Endothelial cell of umbilical vein (primary cell): ENCODE measurements at regions not wholly inside any gene's neighbourhood (a gene's known extent, or its start where the extent isn't known, plus 50 kb on each side); places are given as distances from the start of the nearest gene placed in this dataset.

ENCODE experiments used
- BruUV-seq: library from RNA; stranded (reverse); fragments of 400-500 nt; replicated peaks from 2 replicates; lab custom pipeline; 2021; lab: Mats Ljungman, UMichigan
- CTCF ChIA-PET: fragments of 300-600, 350-600 bp; sonication (Branson Sonifier 250); formaldehyde crosslinking; loops from one replicate; lab custom pipeline; 2021; ENCODE audit warnings: antibody characterized with exemption, inconsistent platforms; lab: Charles Lee
- POLR2A ChIA-PET: fragments of 300-600, 350-600 bp; sonication (Branson Sonifier 250); formaldehyde crosslinking; loops from one replicate; lab custom pipeline; 2021; ENCODE audit warnings: antibody characterized with exemption, inconsistent platforms; lab: Charles Lee
- DNase-seq: peaks from one replicate; pipeline ENCODE4 v3.0.0-alpha.2; 2011; ENCODE audit warnings: low read depth, low spot score
- FAIRE-seq: peaks from 2 replicates; lab custom pipeline; 2011; peaks lifted over from hg19 to GRCh38; lab: Jason Lieb, UNC
- H2AFZ ChIP-seq: 2 replicates; pipeline ENCODE4 v1.6.0; 2012; ENCODE audit warnings: low read depth, low read length, control low read depth, inconsistent platforms
- H3K27ac ChIP-seq: 2 replicates; pipeline ENCODE4 v1.5.1; 2011; ENCODE audit warnings: low read depth, mild to moderate bottlenecking, control low read depth, low read length, moderate library complexity; ENCODE audit not compliant: insufficient read depth
- H3K27me3 ChIP-seq, 2 experiments: 2 replicates each; pipeline versions ENCODE4 v1.6.0 to v1.6.1; 2011; ENCODE audit warnings: low read length in 2 of 2, mixed read lengths in 1 of 2; ENCODE audit not compliant: control insufficient read depth in 2 of 2, insufficient read depth in 2 of 2
- H3K36me3 ChIP-seq, 2 experiments: 2 replicates in 1 of 2; 3 replicates in 1 of 2; pipeline ENCODE4 v1.5.1; 2011; ENCODE audit warnings: low read length in 2 of 2, mild to moderate bottlenecking in 1 of 2, moderate library complexity in 1 of 2; ENCODE audit not compliant: control insufficient read depth in 2 of 2, insufficient read depth in 2 of 2; ENCODE audit errors: extremely low read depth in 1 of 2
- H3K4me1 ChIP-seq: 3 replicates; pipeline ENCODE4 v1.5.1; 2011; ENCODE audit warnings: mild to moderate bottlenecking, low read length; ENCODE audit not compliant: control insufficient read depth, insufficient read depth; ENCODE audit errors: extremely low read depth
- H3K4me2 ChIP-seq: 2 replicates; pipeline ENCODE4 v1.6.1; 2011; ENCODE audit warnings: low read length, control low read depth, mixed read lengths; ENCODE audit not compliant: insufficient read depth
- H3K4me3 ChIP-seq, 3 experiments: fragments of 200-600 bp in 1 of 3; sonication (generic), shearing (Covaris generic) in 1 of 3; replicated peaks in 1 of 3; 2 replicates each; pipeline ENCODE4 v1.5.1; 2011 to 2016; ENCODE audit warnings: control low read depth in 3 of 3, low read length in 3 of 3, mild to moderate bottlenecking in 2 of 3, inconsistent platforms in 1 of 3, low read depth in 1 of 3, moderate library complexity in 1 of 3; ENCODE audit not compliant: insufficient read depth in 1 of 3
- H3K79me2 ChIP-seq: 2 replicates; pipeline ENCODE4 v1.6.0; 2012; ENCODE audit warnings: low read length, inconsistent platforms; ENCODE audit not compliant: control insufficient read depth, insufficient read depth
- H3K9ac ChIP-seq: replicated peaks from 2 replicates; pipeline ENCODE3; 2011; ENCODE audit warnings: low read length, control low read depth; ENCODE audit not compliant: insufficient read depth; ENCODE audit errors: extremely low read depth
- H3K9me1 ChIP-seq: replicated peaks from 3 replicates; pipeline ENCODE4 v1.6.0; 2011; ENCODE audit warnings: mild to moderate bottlenecking, low read length; ENCODE audit not compliant: control insufficient read depth, insufficient read depth; ENCODE audit errors: extremely low read depth
- H3K9me3 ChIP-seq: replicated peaks from 2 replicates; pipeline ENCODE4 v1.5.1; 2012; ENCODE audit warnings: low read length, inconsistent platforms; ENCODE audit not compliant: control insufficient read depth, insufficient read depth
- H4K20me1 ChIP-seq: replicated peaks from 2 replicates; pipeline ENCODE3; 2011; ENCODE audit warnings: mild to moderate bottlenecking, low read length; ENCODE audit not compliant: control insufficient read depth, insufficient read depth; ENCODE audit errors: extremely low read depth
- EZH2 ChIP-seq: IDR thresholded peaks from 2 replicates; pipeline ENCODE4 v1.6.1; 2012; ENCODE audit warnings: borderline replicate concordance, low read depth, mild to moderate bottlenecking, moderate library complexity, low read length, inconsistent platforms; ENCODE audit not compliant: severe bottlenecking
- FOS ChIP-seq: IDR thresholded peaks from 2 replicates; pipeline ENCODE4 v1.6.1; 2011; ENCODE audit warnings: mild to moderate bottlenecking, low read length, moderate library complexity, borderline replicate concordance; ENCODE audit not compliant: insufficient read depth
- GATA2 ChIP-seq: IDR thresholded peaks from 2 replicates; pipeline ENCODE4 v1.7.0; 2011; ENCODE audit warnings: low read depth, mild to moderate bottlenecking, moderate library complexity, mixed read lengths, low read length; ENCODE audit not compliant: insufficient read length, insufficient read depth
- JUN ChIP-seq: IDR thresholded peaks from 2 replicates; pipeline ENCODE4 v1.6.1; 2011; ENCODE audit warnings: borderline replicate concordance, low read depth; ENCODE audit not compliant: insufficient read length, insufficient read depth
- MYC ChIP-seq: IDR thresholded peaks from one replicate; pipeline ENCODE4 v1.6.1; 2011; ENCODE audit warnings: mild to moderate bottlenecking, low read depth, low read length
- POLR2A ChIP-seq: IDR thresholded peaks from 2 replicates; pipeline ENCODE4 v1.6.1; 2012; ENCODE audit warnings: low read depth, mild to moderate bottlenecking, control low read depth, low read length
- POLR2AphosphoS5 ChIP-seq: IDR thresholded peaks from 2 replicates; pipeline ENCODE4 v1.6.1; 2012; ENCODE audit warnings: low read depth, mild to moderate bottlenecking, control low read depth, low read length, moderate library complexity; ENCODE audit not compliant: insufficient read depth
- dilution Hi-C: fragments of 300-500 bp; cut with MboI; formaldehyde crosslinking; loops from one replicate; pipeline ENCODE4 v1.15.0; 2019; ENCODE audit warnings: low sequenced_read_pairs; ENCODE audit not compliant: extremely low pct_ligation_motif_present
- intact Hi-C: fragments of 100-400 bp; cut with micrococcal nuclease; formaldehyde crosslinking; loops from one replicate; pipeline ENCODE4 v1.10.0; 2022
- TF ChIP-seq, protein P1 (sequence below): IDR thresholded peaks from 2 replicates; pipeline ENCODE4 v1.6.1; 2011; ENCODE audit not compliant: insufficient read depth, insufficient read length
- TF ChIP-seq, protein P2 (sequence below), 2 donors: IDR thresholded peaks; 1 replicate in 1 of 2; 2 replicates in 1 of 2; pipeline ENCODE4 v1.5.1; 2011; ENCODE audit warnings: low read length in 2 of 2, mild to moderate bottlenecking in 2 of 2, moderate library complexity in 2 of 2, control low read depth in 1 of 2, inconsistent platforms in 1 of 2, low read depth in 1 of 2; ENCODE audit not compliant: insufficient read depth in 1 of 2; ENCODE audit errors: extremely low read depth in 1 of 2

DNA sequence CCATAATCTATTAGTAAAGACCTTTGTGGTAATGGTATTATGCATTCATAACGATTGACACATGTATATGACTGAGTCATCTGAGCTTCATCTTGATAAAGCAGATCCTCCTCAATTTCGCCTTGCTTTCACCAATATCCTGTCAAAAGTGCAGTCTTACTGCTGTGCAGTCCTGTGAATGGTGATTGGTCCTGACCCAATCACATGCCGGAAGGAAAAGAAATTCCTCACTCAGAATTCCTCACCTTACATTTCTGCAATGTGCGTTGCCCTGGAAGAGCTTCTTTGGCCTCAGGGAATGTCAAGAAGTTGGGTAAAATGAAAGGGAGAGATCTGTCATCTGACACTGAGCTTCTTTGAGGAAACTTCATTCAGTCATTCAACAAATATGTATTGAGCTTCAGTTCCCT, 121.0 kb upstream of the TSPAN2 start:
- ChIA-PET CTCF (interaction anchor here (1.1 to 1.2 kb wide), 2 partner anchors 11 to 65 kb away, joined by 3 to 4 read pairs; no protein-coding TSS in a partner anchor), POLR2A (no interaction called here)
- no peaks in the 10 kb centered on the region for H3K36me3 ChIP-seq
- intact Hi-C loops, result no loop called here
- no peaks in the 10 kb centered on the region for H3K27me3 ChIP-seq
- H3K9me3 ChIP-seq, result no peaks in the 10 kb centered on the region
- no peak overlapping the region for H2AFZ ChIP-seq
- no peak overlapping the region for H3K4me2 ChIP-seq
- no peak overlapping the region for H3K9ac ChIP-seq
- no peak for FAIRE-seq
- no peaks in the 10 kb centered on the region for H3K9me1 ChIP-seq
- H3K27ac ChIP-seq, result no peak overlapping the region
- dilution Hi-C loops, result no loop called here
- no peak overlapping the region for H3K4me3 ChIP-seq
- no peak for TF ChIP-seq FOS
- TF ChIP-seq GATA2, result no peak
- no peak for TF ChIP-seq MYC
- TF ChIP-seq JUN, result no peak
- TF ChIP-seq, protein P1, sequence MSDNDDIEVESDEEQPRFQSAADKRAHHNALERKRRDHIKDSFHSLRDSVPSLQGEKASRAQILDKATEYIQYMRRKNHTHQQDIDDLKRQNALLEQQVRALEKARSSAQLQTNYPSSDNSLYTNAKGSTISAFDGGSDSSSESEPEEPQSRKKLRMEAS, result no peak
- TF ChIP-seq POLR2A, result no peak
- TF ChIP-seq, protein P2, sequence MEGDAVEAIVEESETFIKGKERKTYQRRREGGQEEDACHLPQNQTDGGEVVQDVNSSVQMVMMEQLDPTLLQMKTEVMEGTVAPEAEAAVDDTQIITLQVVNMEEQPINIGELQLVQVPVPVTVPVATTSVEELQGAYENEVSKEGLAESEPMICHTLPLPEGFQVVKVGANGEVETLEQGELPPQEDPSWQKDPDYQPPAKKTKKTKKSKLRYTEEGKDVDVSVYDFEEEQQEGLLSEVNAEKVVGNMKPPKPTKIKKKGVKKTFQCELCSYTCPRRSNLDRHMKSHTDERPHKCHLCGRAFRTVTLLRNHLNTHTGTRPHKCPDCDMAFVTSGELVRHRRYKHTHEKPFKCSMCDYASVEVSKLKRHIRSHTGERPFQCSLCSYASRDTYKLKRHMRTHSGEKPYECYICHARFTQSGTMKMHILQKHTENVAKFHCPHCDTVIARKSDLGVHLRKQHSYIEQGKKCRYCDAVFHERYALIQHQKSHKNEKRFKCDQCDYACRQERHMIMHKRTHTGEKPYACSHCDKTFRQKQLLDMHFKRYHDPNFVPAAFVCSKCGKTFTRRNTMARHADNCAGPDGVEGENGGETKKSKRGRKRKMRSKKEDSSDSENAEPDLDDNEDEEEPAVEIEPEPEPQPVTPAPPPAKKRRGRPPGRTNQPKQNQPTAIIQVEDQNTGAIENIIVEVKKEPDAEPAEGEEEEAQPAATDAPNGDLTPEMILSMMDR (IDR thresholded peaks at IDR 0.05; ENCODE audit: extremely low read depth in 1 of 2, insufficient read depth in 1 of 2, low read depth in 1 of 2, low read length in 2 of 2), result no peak
- no peak for TF ChIP-seq POLR2AphosphoS5
- TF ChIP-seq EZH2, result no peak
- no peaks in the 10 kb centered on the region for H4K20me1 ChIP-seq
- no TSS peak for BruUV-seq
- no peak for DNase-seq
- H3K4me1 ChIP-seq, result no peaks in the 10 kb centered on the region
- H3K79me2 ChIP-seq, result no peaks in the 10 kb centered on the region
